Esophagus muscularis mucosa (tissue), 4 donors: ENCODE measurements at regions not wholly inside any gene's neighbourhood (a gene's known extent, or its start where the extent isn't known, plus 50 kb on each side); places are given as distances from the start of the nearest gene placed in this dataset.

Experiments
- CTCF ChIP-seq, 3 experiments: fragments of 200-600 bp in 2 of 3; fragments of 450-650 bp in 1 of 3; sonication (generic) in 2 of 3; IDR thresholded peaks; one replicate each; pipeline ENCODE4 v1.5.1; 2017 to 2019; ENCODE audit warnings: antibody characterized with exemption in 3 of 3, mild to moderate bottlenecking in 2 of 3, moderate library complexity in 1 of 3
- EP300 ChIP-seq: sonication (generic); formaldehyde crosslinking; IDR thresholded peaks from one replicate; pipeline ENCODE4 v1.6.1; 2017; ENCODE audit warnings: antibody characterized with exemption
- POLR2A ChIP-seq: fragments of 450-650 bp; IDR thresholded peaks from one replicate; pipeline ENCODE4 v1.6.1; 2017; ENCODE audit warnings: antibody characterized with exemption, moderate library complexity, mild to moderate bottlenecking, low read depth
- POLR2AphosphoS5 ChIP-seq, 2 donors: sonication (generic); formaldehyde crosslinking; IDR thresholded peaks; one replicate each; pipeline ENCODE4 v1.6.1; 2017; ENCODE audit warnings: antibody characterized with exemption in 2 of 2

- TF ChIP-seq CTCF (IDR thresholded peaks at IDR 0.05) (no peak), POLR2A (no peak), POLR2AphosphoS5 (IDR thresholded peaks at IDR 0.05) (no peak), EP300 (no peak)
These were observed 59.6 kb upstream of the SALL4 start for GRCh38 chr20:51861726-51862466.
